IMR-90 (cell line): ENCODE measurements at regions not wholly inside any gene's neighbourhood (a gene's known extent, or its start where the extent isn't known, plus 50 kb on each side); places are given as distances from the start of the nearest gene placed in this dataset.

Source experiments
- ATAC-seq: fragments of 200-7000 bp; cut with Tn5 transposase; 2 replicates; pipeline ENCODE4 v1.9.1; 2020; ENCODE audit warnings: low read depth, mild to moderate bottlenecking, moderate library complexity
- BruUV-seq: library from RNA; stranded (reverse); fragments of 400-500 nt; replicated peaks from 2 replicates; lab custom pipeline; 2021; lab: Mats Ljungman, UMichigan
- CTCF ChIA-PET: fragments of 300-600 bp; formaldehyde crosslinking; extraction: SDS; loops from one replicate; lab custom pipeline; 2021; ENCODE audit warnings: antibody characterized with exemption; lab: Yijun Ruan, JAX
- POLR2A ChIA-PET: fragments of 300-600 bp; sonication (Branson Sonifier 250); formaldehyde crosslinking; loops from one replicate; lab custom pipeline; 2022; ENCODE audit warnings: antibody characterized with exemption; ENCODE audit not compliant: unreplicated experiment; lab: Charles Lee
- DNase-seq: peaks from one replicate; pipeline ENCODE4 v3.0.0; 2013
- H2AFZ ChIP-seq: replicated peaks from 2 replicates; pipeline ENCODE3; 2013; ENCODE audit warnings: low read length, mild to moderate bottlenecking; ENCODE audit not compliant: poor library complexity
- H2AK5ac ChIP-seq: 2 replicates; pipeline ENCODE4 v1.6.1; 2013; ENCODE audit warnings: low read depth, low read length, inconsistent platforms
- H2AK9ac ChIP-seq: replicated peaks from 2 replicates; pipeline ENCODE3; 2013; ENCODE audit warnings: mild to moderate bottlenecking, low read depth, low read length, moderate library complexity; ENCODE audit not compliant: poor library complexity
- H2BK120ac ChIP-seq: 2 replicates; pipeline ENCODE4 v1.6.1; 2013; ENCODE audit warnings: low read depth, low read length, inconsistent platforms
- H2BK15ac ChIP-seq: 3 replicates; pipeline ENCODE4 v1.6.1; 2013; ENCODE audit warnings: low read depth, low read length, inconsistent platforms
- H2BK20ac ChIP-seq: 2 replicates; pipeline ENCODE4 v1.6.1; 2013; ENCODE audit warnings: low read depth, mild to moderate bottlenecking, inconsistent platforms, low read length, moderate library complexity
- H2BK5ac ChIP-seq: 2 replicates; pipeline ENCODE4 v1.6.1; 2013; ENCODE audit warnings: mild to moderate bottlenecking, low read depth, low read length, inconsistent platforms; ENCODE audit not compliant: poor library complexity, severe bottlenecking
- H3K14ac ChIP-seq: replicated peaks from 2 replicates; pipeline ENCODE4 v1.6.1; 2013; ENCODE audit warnings: low read depth, low read length, inconsistent platforms
- H3K18ac ChIP-seq: 2 replicates; pipeline ENCODE4 v1.6.1; 2013; ENCODE audit warnings: low read depth, low read length, control low read depth
- H3K23ac ChIP-seq: 2 replicates; pipeline ENCODE4 v1.6.1; 2013; ENCODE audit warnings: low read depth, low read length, inconsistent platforms
- H3K27ac ChIP-seq: 2 replicates; pipeline ENCODE4 v1.5.1; 2013; ENCODE audit warnings: mild to moderate bottlenecking, control low read depth, low read length; ENCODE audit not compliant: insufficient read depth
- H3K27me3 ChIP-seq: 2 replicates; pipeline ENCODE4 v1.6.1; 2013; ENCODE audit warnings: low read length; ENCODE audit not compliant: control insufficient read depth, insufficient read depth
- H3K36me3 ChIP-seq: 2 replicates; pipeline ENCODE4 v1.6.1; 2013; ENCODE audit warnings: low read length, mixed read lengths; ENCODE audit not compliant: control insufficient read depth, insufficient read depth
- H3K4ac ChIP-seq: 2 replicates; pipeline ENCODE4 v1.6.1; 2013; ENCODE audit warnings: low read depth, low read length, inconsistent platforms
- H3K4me1 ChIP-seq: 2 replicates; pipeline ENCODE4 v1.6.1; 2013; ENCODE audit warnings: low read length, mixed read lengths; ENCODE audit not compliant: control insufficient read depth, insufficient read depth
- H3K4me2 ChIP-seq: 2 replicates; pipeline ENCODE4 v1.6.1; 2013; ENCODE audit warnings: low read depth, mild to moderate bottlenecking, control low read depth, low read length, moderate library complexity
- H3K4me3 ChIP-seq: 2 replicates; pipeline ENCODE4 v1.5.1; 2013; ENCODE audit warnings: low read depth, mild to moderate bottlenecking, control low read depth, low read length, moderate library complexity; ENCODE audit not compliant: insufficient read depth
- H3K56ac ChIP-seq: 2 replicates; pipeline ENCODE4 v1.6.1; 2013; ENCODE audit warnings: low read length, inconsistent platforms; ENCODE audit not compliant: insufficient read depth; ENCODE audit errors: extremely low read depth
- H3K79me1 ChIP-seq, 2 experiments: 2 replicates each; pipeline ENCODE4 v1.6.1; 2013; ENCODE audit warnings: low read length in 2 of 2, inconsistent platforms in 1 of 2, low read depth in 1 of 2
- H3K9ac ChIP-seq: 2 replicates; pipeline ENCODE4 v1.6.1; 2013; ENCODE audit warnings: low read depth, low read length, control low read depth
- H3K9me1 ChIP-seq: 2 replicates; pipeline ENCODE4 v1.6.1; 2013; ENCODE audit warnings: low read length, inconsistent platforms; ENCODE audit not compliant: insufficient read depth
- H3K9me3 ChIP-seq: 2 replicates; pipeline ENCODE4 v1.6.1; 2013; ENCODE audit warnings: low read length; ENCODE audit not compliant: control insufficient read depth, insufficient read depth
- H4K20me1 ChIP-seq: 2 replicates; pipeline ENCODE4 v1.6.1; 2013; ENCODE audit warnings: low read length, inconsistent platforms; ENCODE audit not compliant: insufficient read depth
- H4K5ac ChIP-seq: 2 replicates; pipeline ENCODE4 v1.6.1; 2013; ENCODE audit warnings: mild to moderate bottlenecking, low read depth, low read length, control low read depth
- H4K8ac ChIP-seq, 2 experiments: 2 replicates each; pipeline ENCODE4 v1.6.1; 2013; ENCODE audit warnings: low read depth in 2 of 2, low read length in 2 of 2, control low read depth in 1 of 2, inconsistent platforms in 1 of 2
- H4K91ac ChIP-seq: 2 replicates; pipeline ENCODE4 v1.6.1; 2013; ENCODE audit warnings: low read depth, low read length, inconsistent platforms; ENCODE audit not compliant: insufficient read depth
- WGBS, 2 experiments: methylation state at CpG; one replicate each; pipeline versions ENCODE4 v1.1.5 to v1.1.7; 2013; ENCODE audit warnings: missing lambda C conversion rate in 2 of 2; ENCODE audit not compliant: insufficient read length in 1 of 2; ENCODE audit errors: extremely low coverage in 2 of 2; 5-methylcytosine and 5-hydroxymethylcytosine counted together
- dilution Hi-C: fragments of 300-500 bp; cut with HindIII; formaldehyde crosslinking; loops from one replicate; pipeline ENCODE4 v1.14.3; 2018; ENCODE audit warnings: low sequenced_read_pairs; ENCODE audit not compliant: unreplicated experiment
- in situ Hi-C: fragments of 300-500 bp; cut with MboI; formaldehyde crosslinking; loops from 3 replicates; pipeline ENCODE4 v1.14.3; 2019; ENCODE audit warnings: low sequenced_read_pairs, inconsistent platforms, mixed read lengths
- intact Hi-C: fragments of 100-400 bp; cut with micrococcal nuclease; formaldehyde crosslinking; loops from 2 replicates; pipeline ENCODE4 v1.10.0; 2022
- TF ChIP-seq, protein P1 (sequence below): fragments of 150-350 bp; IDR thresholded peaks from 2 replicates; pipeline ENCODE4 v1.6.1; 2016; ENCODE audit warnings: low read depth, mild to moderate bottlenecking, low read length, moderate library complexity, borderline replicate concordance

DNA sequence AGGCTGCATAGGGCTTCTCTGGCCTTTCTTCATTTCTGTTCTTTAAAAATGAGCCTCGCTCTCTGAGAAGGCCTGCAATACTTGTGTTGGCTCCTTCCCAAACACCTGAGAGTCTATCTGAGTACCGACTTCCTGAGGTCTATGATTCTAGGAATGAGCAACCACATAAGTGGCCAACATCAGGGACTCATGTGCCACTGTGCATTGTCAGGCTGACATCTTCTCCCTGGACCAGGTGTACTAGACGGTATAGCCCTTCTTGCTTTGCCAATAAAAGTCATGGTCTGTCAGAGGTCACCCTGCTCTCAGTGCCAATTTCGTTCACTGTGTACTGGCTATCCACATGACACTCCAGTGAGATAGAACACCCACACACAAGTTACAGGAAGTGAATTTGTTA, 67.4 kb upstream of the EPHA5 start:
- H4K5ac ChIP-seq: no peak overlapping the region
- no TSS peak for BruUV-seq
- no peak overlapping the region for H3K14ac ChIP-seq
- no peaks in the 10 kb centered on the region for H3K27me3 ChIP-seq
- H3K4me1 ChIP-seq: no peaks in the 10 kb centered on the region
- H3K23ac ChIP-seq: no peak overlapping the region
- no peak overlapping the region for H3K4me2 ChIP-seq
- no peak overlapping the region for H2AK9ac ChIP-seq
- no peak overlapping the region for H2BK15ac ChIP-seq
- no peak overlapping the region for H3K18ac ChIP-seq
- intact Hi-C loops: no loop called here
- WGBS, 2 experiments: 55% methylated on average over 2 of the region's 4 CpGs; no CpG with 5 or more reads in 1 of the 2 experiments
- no peaks in the 10 kb centered on the region for H3K79me1 ChIP-seq
- H2AK5ac ChIP-seq: no peak overlapping the region
- ATAC-seq (no peak), DNase-seq (no peak)
- no peaks in the 10 kb centered on the region for H3K9me1 ChIP-seq
- H4K91ac ChIP-seq: no peak overlapping the region
- no peaks in the 10 kb centered on the region for H3K36me3 ChIP-seq
- no peaks in the 10 kb centered on the region for H4K20me1 ChIP-seq
- H2BK5ac ChIP-seq: no peak overlapping the region
- H2BK120ac ChIP-seq: no peak overlapping the region
- ChIA-PET POLR2A (no interaction called here), CTCF (no interaction called here)
- no peak overlapping the region for H2BK20ac ChIP-seq
- H3K4ac ChIP-seq: no peak overlapping the region
- H3K9me3 ChIP-seq: peaks cover 3% of the 10 kb centered on the region
- TF ChIP-seq, protein P1, sequence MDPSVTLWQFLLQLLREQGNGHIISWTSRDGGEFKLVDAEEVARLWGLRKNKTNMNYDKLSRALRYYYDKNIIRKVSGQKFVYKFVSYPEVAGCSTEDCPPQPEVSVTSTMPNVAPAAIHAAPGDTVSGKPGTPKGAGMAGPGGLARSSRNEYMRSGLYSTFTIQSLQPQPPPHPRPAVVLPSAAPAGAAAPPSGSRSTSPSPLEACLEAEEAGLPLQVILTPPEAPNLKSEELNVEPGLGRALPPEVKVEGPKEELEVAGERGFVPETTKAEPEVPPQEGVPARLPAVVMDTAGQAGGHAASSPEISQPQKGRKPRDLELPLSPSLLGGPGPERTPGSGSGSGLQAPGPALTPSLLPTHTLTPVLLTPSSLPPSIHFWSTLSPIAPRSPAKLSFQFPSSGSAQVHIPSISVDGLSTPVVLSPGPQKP: no peak
- no peak overlapping the region for H3K4me3 ChIP-seq
- H3K27ac ChIP-seq: no peak overlapping the region
- in situ Hi-C loops: no loop called here
- no peak overlapping the region for H4K8ac ChIP-seq
- H3K9ac ChIP-seq: no peak overlapping the region
- dilution Hi-C loops: no loop called here
- no peak overlapping the region for H2AFZ ChIP-seq
- no peak overlapping the region for H3K56ac ChIP-seq
